HUES64 (cell line): ENCODE measurements at regions not wholly inside any gene's neighbourhood (a gene's known extent, or its start where the extent isn't known, plus 50 kb on each side); places are given as distances from the start of the nearest gene placed in this dataset.

ENCODE experiments used
- H3K27ac ChIP-seq: 2 replicates; pipeline ENCODE4 v1.7.0; 2013; ENCODE audit warnings: low read depth, low read length, inconsistent platforms
- H3K27me3 ChIP-seq: 2 replicates; pipeline ENCODE4 v1.6.1; 2013; ENCODE audit warnings: mild to moderate bottlenecking, low read length; ENCODE audit not compliant: insufficient read depth
- H3K36me3 ChIP-seq: 2 replicates; pipeline ENCODE4 v1.6.1; 2013; ENCODE audit warnings: mild to moderate bottlenecking, low read length; ENCODE audit not compliant: insufficient read depth
- H3K4me1 ChIP-seq: 2 replicates; pipeline ENCODE4 v1.6.1; 2013; ENCODE audit warnings: mild to moderate bottlenecking, low read length, moderate library complexity; ENCODE audit not compliant: insufficient read depth
- H3K4me3 ChIP-seq: 2 replicates; pipeline ENCODE4 v1.5.1; 2013; ENCODE audit warnings: mild to moderate bottlenecking, low read length, moderate library complexity
- H3K9ac ChIP-seq: 2 replicates; pipeline ENCODE4 v1.6.1; 2013; ENCODE audit warnings: mild to moderate bottlenecking, low read depth, low read length
- H3K9me3 ChIP-seq: 2 replicates; pipeline ENCODE4 v1.6.1; 2013; ENCODE audit warnings: low read depth, low read length; ENCODE audit not compliant: insufficient read depth
- WGBS: fragments of 150-250, 120-280 bp; methylation state at CpG from one replicate; pipeline ENCODE4 v1.1.7; 2013; ENCODE audit warnings: missing lambda C conversion rate; 5-methylcytosine and 5-hydroxymethylcytosine counted together

DNA sequence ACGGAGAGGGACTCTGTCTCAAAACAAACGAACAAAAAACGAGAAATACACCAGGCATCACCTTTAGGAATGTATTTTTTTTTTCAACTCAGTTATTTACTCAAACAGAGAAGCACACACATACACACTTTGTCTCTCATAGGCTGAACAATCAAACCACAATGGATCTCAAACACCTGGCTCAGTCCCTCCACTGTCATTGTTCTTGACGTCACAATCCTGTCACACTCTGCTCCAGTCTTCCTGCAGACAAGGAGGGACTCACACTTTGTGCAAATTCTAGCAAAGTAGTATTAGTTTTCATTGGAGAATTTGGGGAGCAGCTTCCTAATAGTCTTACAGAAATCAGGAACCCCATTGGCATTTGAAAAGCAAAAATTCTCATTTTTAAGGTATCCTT, 727.8 kb downstream of the BCL11B start:
- H3K9ac ChIP-seq, result no peak overlapping the region
- H3K27ac ChIP-seq, result no peak overlapping the region
- no peaks in the 10 kb centered on the region for H3K27me3 ChIP-seq
- WGBS, result 89% methylated on average over 4 of the region's 4 CpGs
- no peaks in the 10 kb centered on the region for H3K4me1 ChIP-seq
- H3K9me3 ChIP-seq, result no peaks in the 10 kb centered on the region
- H3K4me3 ChIP-seq, result no peak overlapping the region
- H3K36me3 ChIP-seq, result no peaks in the 10 kb centered on the region

DNA sequence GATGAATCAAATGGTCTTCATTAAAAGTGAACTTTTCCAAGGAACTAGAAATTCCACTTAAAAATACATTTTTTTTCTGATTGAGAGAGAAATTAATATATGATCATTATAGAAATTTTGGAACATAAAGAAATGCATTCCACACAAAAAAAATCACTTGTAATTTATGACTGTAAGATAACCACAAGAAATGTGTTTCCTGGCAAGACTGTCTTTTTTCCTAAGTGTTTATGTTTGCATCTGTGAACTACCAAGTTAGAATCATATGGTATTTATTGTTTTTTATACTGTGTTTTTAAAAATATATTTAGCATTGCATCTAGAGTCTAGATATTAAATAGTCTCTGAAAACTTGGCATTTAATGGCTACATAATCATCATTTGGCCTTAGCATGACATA, 726.8 kb downstream of the BCL11B start:
- H3K36me3 ChIP-seq, result no peaks in the 10 kb centered on the region
- no peaks in the 10 kb centered on the region for H3K4me1 ChIP-seq
- no peaks in the 10 kb centered on the region for H3K27me3 ChIP-seq
- H3K4me3 ChIP-seq, result no peak overlapping the region
- no peak overlapping the region for H3K27ac ChIP-seq
- H3K9ac ChIP-seq, result no peak overlapping the region
- H3K9me3 ChIP-seq, result no peaks in the 10 kb centered on the region

DNA sequence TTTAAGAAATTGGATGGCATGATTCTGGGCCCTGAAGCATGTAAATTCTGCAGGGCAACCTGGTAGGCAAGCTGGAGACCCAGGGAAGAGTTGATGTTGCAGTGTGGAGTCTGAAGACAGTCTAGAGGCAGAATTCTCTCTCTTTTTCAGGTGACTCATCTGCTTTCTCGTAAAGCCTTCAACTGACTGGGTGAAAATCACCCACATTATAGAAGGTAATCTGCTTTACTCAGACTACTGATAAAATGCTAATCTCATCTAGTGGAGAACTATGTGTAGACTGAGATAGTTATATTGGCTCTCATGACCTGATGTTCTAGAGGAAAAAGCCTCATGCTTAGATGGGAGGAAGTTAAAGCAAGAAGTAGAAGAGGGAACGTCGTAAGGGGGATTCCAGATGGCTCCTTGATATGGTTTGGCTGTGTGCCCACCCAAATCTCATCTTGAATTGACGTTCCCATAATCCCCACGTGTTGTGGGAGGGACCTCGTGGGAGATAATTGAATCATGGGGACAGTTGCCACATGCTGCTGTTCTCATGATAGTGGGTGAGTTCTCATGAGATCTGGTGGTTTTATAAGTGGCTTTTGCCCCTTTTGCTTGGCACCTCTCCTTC, 723.8 kb downstream of the BCL11B start:
- WGBS, result 94% methylated on average over 5 of the region's 6 CpGs
- Histone ChIP-seq H3K27me3 (no peaks in the 10 kb centered on the region), H3K9me3 (no peaks in the 10 kb centered on the region), H3K27ac (no peak overlapping the region), H3K36me3 (no peaks in the 10 kb centered on the region), H3K4me1 (no peaks in the 10 kb centered on the region), H3K4me3 (no peak overlapping the region), H3K9ac (no peak overlapping the region)

DNA sequence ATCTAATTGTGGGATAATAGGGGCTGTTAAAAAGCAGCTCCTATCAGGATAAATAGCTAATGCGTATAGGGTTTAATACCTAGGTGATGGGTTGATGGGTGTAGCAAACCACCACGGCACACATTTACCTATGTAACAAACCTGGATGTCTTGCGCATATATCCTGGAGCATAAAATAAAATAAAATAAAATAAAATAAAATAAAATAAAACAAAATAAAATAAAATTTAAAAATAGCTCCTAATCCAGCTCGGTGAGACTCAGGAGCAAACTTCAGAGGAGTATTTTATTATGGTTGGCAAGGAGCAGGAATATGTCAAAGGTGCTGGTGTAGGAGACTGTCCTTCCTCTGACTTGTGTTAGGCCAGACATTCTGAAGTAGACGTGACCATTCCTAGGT, 721.0 kb downstream of the BCL11B start:
- Histone ChIP-seq H3K9ac (no peak overlapping the region), H3K27me3 (no peaks in the 10 kb centered on the region), H3K4me3 (no peak overlapping the region), H3K36me3 (no peaks in the 10 kb centered on the region), H3K9me3 (no peaks in the 10 kb centered on the region), H3K4me1 (no peaks in the 10 kb centered on the region), H3K27ac (no peak overlapping the region)
- WGBS, result 97% methylated on average over 3 of the region's 5 CpGs

DNA sequence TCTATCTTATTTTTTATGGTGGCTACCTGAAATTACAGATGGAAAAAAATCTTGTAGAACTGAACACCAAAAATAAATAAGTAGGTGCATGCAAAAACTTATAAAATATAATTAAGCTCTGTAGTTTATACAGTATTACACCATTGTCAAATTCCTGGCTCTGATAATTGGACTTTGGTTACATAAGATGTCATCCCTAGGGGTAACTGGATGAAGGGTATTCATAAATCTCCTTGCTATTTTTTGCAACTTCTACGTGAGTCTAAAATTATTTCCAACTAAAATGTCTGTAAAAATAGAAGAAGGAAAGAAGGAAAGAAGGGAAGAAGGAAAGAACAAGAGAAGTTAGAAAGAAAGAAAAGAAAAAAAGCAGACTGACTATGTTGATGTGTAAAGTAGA, 716.6 kb downstream of the BCL11B start:
- H3K9me3 ChIP-seq, result no peaks in the 10 kb centered on the region
- H3K9ac ChIP-seq, result no peak overlapping the region
- no peak overlapping the region for H3K4me3 ChIP-seq
- H3K4me1 ChIP-seq, result no peaks in the 10 kb centered on the region
- no peaks in the 10 kb centered on the region for H3K36me3 ChIP-seq
- H3K27ac ChIP-seq, result no peak overlapping the region
- WGBS, result no CpG with 5 or more reads among the region's 1 CpG
- no peaks in the 10 kb centered on the region for H3K27me3 ChIP-seq

DNA sequence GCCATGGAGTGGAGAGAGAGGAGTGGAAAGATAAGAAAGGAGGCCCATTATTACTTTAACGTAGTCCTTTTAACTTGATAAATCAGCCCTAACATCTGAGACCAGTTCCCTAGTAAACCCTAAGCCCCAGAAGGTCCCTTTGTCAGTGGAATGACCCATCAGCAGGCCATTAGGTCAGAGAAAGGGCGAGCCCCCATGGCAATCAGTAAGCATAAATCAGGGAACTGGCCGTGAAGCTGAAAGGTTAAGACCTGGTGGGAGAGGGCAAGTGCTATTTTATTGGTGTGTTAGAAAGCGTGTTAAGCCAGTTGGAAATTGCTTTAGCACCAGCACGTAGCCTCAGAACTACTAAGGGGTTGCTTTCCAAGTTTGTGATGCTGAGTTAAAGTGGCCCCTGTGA, 708.0 kb downstream of the BCL11B start:
- Histone ChIP-seq H3K27ac (no peak overlapping the region), H3K36me3 (no peaks in the 10 kb centered on the region), H3K9me3 (0 out of 2 replicates have a peak, but pooled peaks cover 4% of the 10 kb centered on the region), H3K4me1 (no peaks in the 10 kb centered on the region), H3K9ac (no peak overlapping the region), H3K4me3 (no peak overlapping the region), H3K27me3 (no peaks in the 10 kb centered on the region)
- 84% methylated on average over 5 of the region's 5 CpGs for WGBS

DNA sequence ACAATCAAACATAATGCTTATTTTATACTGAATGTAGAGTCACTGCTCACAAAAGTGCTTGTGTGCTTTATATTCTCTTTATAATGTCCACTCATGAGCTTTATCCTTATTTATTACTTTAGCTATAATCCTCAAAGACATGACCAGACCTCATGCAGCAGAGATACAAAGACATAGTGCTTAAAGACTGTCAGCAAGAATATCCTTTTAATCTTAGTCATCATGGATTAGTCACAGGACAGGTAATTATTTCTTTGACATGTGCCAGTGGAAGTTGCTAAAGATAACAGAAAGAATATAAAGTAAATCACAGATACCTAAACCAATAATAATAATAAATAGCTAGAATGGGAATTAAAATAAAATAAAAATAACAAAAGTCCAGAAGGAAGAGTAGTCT, 707.5 kb downstream of the BCL11B start:
- Histone ChIP-seq H3K4me3 (no peak overlapping the region), H3K27me3 (no peaks in the 10 kb centered on the region), H3K36me3 (no peaks in the 10 kb centered on the region), H3K9ac (no peak overlapping the region), H3K9me3 (0 out of 2 replicates have a peak, but pooled peaks cover 7% of the 10 kb centered on the region), H3K27ac (no peak overlapping the region), H3K4me1 (no peaks in the 10 kb centered on the region)

DNA sequence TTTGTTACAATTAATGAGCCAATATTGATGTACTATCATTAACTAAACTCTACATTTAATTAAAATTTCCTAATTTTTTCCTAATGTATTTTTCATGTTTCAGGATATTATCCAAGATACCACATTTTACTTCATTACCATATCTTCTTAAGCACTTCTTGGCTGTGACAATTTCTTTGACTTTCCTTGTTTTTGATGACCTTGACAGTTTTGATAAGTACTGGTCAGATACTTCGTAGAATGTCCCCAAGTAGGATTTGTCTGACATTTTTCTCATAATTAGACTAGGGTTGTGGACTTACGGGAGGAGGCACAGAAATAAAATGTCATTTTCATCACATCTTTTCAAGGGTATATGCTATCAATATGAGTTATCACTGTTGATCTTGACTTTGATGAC, 700.9 kb downstream of the BCL11B start:
- Histone ChIP-seq H3K4me3 (no peak overlapping the region), H3K4me1 (no peaks in the 10 kb centered on the region), H3K9me3 (peaks cover 46% of the 10 kb centered on the region), H3K36me3 (no peaks in the 10 kb centered on the region), H3K27ac (no peak overlapping the region), H3K9ac (no peak overlapping the region), H3K27me3 (no peaks in the 10 kb centered on the region)
- 90% methylated on average over 2 of the region's 2 CpGs for WGBS

DNA sequence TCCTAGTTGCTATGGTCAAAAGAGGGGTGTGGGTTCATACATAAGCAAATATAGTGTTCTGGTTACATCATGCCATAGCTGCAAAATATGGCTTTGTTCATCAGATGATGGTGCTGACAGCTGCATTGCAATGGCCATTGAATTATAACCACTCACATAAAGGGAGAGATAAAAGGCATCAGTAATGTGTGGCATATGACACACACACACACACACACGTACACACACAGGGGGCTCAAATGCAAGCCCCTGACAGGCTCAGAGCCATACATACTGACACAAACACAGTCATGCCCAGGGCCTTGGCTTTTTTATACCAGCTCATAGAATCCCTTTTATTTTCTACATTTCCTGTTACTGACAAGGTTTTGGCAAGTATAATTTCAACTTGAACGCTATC, 698.9 kb downstream of the BCL11B start:
- no peak overlapping the region for H3K27ac ChIP-seq
- no peaks in the 10 kb centered on the region for H3K36me3 ChIP-seq
- H3K9ac ChIP-seq, result no peak overlapping the region
- peaks cover 46% of the 10 kb centered on the region for H3K9me3 ChIP-seq
- H3K4me3 ChIP-seq, result no peak overlapping the region
- WGBS, result 91% methylated on average over 1 of the region's 2 CpGs
- H3K27me3 ChIP-seq, result no peaks in the 10 kb centered on the region
- H3K4me1 ChIP-seq, result no peaks in the 10 kb centered on the region

DNA sequence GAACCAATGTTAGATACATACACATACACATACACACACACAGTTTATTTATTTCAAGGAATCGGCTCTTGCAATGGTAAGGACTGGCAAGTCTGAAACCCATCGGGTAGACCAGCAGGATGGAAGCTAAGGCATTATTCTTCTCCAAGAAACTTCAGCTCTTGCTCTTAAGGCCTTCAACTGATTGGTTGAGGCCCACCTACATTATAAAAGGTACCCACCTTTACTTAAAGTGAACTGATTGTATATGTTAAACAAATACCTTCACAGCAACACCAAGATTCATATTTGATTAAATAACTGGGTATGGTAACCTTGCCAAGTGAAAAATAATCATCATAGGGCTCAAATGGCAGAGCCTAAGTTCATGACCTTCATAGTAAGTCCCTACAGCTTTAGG, 695.5 kb downstream of the BCL11B start:
- Histone ChIP-seq H3K9me3 (peaks cover 23% of the 10 kb centered on the region), H3K4me3 (no peak overlapping the region), H3K9ac (no peak overlapping the region), H3K27ac (no peak overlapping the region), H3K36me3 (no peaks in the 10 kb centered on the region), H3K4me1 (no peaks in the 10 kb centered on the region), H3K27me3 (no peaks in the 10 kb centered on the region)
- 95% methylated on average over 2 of the region's 2 CpGs for WGBS

DNA sequence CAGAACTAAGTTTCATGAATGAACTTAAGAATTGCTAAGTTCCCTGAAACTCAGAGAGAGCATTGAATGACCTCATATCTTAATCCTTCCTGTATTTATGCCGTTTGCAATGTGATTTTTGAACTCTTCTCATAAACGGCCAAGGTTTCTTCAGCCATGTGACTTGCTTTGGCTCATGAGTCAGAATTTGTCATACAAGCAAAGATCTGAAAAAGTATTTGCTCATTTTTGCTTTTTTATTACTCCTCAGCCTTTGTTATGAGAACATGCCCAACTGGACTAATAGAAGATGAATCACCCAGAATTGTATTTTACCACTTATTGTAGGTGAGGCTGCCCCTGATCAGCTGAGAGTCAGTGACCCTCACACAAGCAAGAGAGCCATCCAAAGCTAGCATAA, 693.8 kb downstream of the BCL11B start:
- Histone ChIP-seq H3K27ac (no peak overlapping the region), H3K4me3 (no peak overlapping the region), H3K9me3 (peaks cover 6% of the 10 kb centered on the region; the same call in 1 of the 2 replicates), H3K4me1 (no peaks in the 10 kb centered on the region), H3K36me3 (no peaks in the 10 kb centered on the region), H3K9ac (no peak overlapping the region), H3K27me3 (no peaks in the 10 kb centered on the region)
- 84% methylated on average over 2 of the region's 2 CpGs for WGBS

DNA sequence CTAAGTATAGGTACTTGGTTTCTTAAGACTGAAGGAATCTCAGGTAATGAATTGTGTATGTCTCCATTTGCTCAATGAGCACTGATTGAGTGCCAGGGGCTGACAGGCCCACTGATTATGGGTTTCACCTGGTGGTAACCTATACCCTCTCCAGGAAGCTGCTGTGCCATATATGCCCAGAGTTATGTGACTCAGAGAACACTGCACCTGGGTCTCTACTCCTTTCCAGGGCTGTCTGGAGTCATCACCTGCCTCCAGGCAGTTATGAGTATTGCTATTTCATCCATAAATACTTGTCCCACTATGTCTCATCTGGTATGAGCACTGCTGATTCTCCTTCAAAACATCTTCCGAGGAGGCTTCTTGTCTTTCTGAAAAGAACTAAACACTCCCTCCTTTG, 692.9 kb downstream of the BCL11B start:
- no peak overlapping the region for H3K4me3 ChIP-seq
- H3K9ac ChIP-seq, result no peak overlapping the region
- no peaks in the 10 kb centered on the region for H3K36me3 ChIP-seq
- 0 out of 2 replicates have a peak, but pooled peaks cover 2% of the 10 kb centered on the region for H3K9me3 ChIP-seq
- no peaks in the 10 kb centered on the region for H3K27me3 ChIP-seq
- H3K27ac ChIP-seq, result no peak overlapping the region
- no peaks in the 10 kb centered on the region for H3K4me1 ChIP-seq
- WGBS, result 92% methylated on average over 1 of the region's 1 CpG
